GM06990 (cell line): ENCODE measurements at regions not wholly inside any gene's neighbourhood (a gene's known extent, or its start where the extent isn't known, plus 50 kb on each side); places are given as distances from the start of the nearest gene placed in this dataset.
A peak's percentile ranks its signal among the peaks of the same experiment; 100 is the strongest.

Experiments
- DNase-seq: peaks from one replicate; pipeline ENCODE4 v3.0.0-alpha.2; 2011; ENCODE audit not compliant: insufficient read length; ENCODE audit errors: extremely low read depth
- H3K27me3 ChIP-seq: replicated peaks from 2 replicates; pipeline ENCODE4 v1.6.0; 2011; ENCODE audit warnings: low read length; ENCODE audit not compliant: control insufficient read depth, insufficient read depth
- H3K36me3 ChIP-seq: 2 replicates; pipeline ENCODE4 v1.5.1; 2011; ENCODE audit warnings: low read length; ENCODE audit not compliant: control insufficient read depth, insufficient read depth
- H3K4me3 ChIP-seq: replicated peaks from 2 replicates; pipeline ENCODE4 v1.5.1; 2011; ENCODE audit warnings: low read depth, mild to moderate bottlenecking, control low read depth, low read length
- CTCF ChIP-seq: IDR thresholded peaks from 2 replicates; pipeline ENCODE4 v1.5.1; 2011; ENCODE audit warnings: low read length, control low read depth, mild to moderate bottlenecking, inconsistent platforms; ENCODE audit not compliant: insufficient read depth, poor library complexity, severe bottlenecking

GRCh38 chr3:144259267-144259666, 287.6 kb downstream of the DIPK2A start:
- TF ChIP-seq CTCF, result no peak
- Histone ChIP-seq H3K4me3 (no peak overlapping the region), H3K27me3 (no peaks in the 10 kb centered on the region), H3K36me3 (no peaks in the 10 kb centered on the region)
- DNase-seq, result no peak

- Histone ChIP-seq H3K36me3 (no peaks in the 10 kb centered on the region), H3K27me3 (no peaks in the 10 kb centered on the region), H3K4me3 (no peak overlapping the region)
- no peak for TF ChIP-seq CTCF
- DNase-seq, result no peak
These were observed 292.1 kb downstream of the DIPK2A start for GRCh38 chr3:144263706-144264105.

- no peak overlapping the region for H3K4me3 ChIP-seq
These were observed 292.7 kb downstream of the DIPK2A start for GRCh38 chr3:144264350-144264749.

GRCh38 chr3:144264794-144265193, 293.2 kb downstream of the DIPK2A start:
- Histone ChIP-seq H3K36me3 (no peaks in the 10 kb centered on the region), H3K4me3 (no peak overlapping the region), H3K27me3 (no peaks in the 10 kb centered on the region)
- DNase-seq, result no peak
- TF ChIP-seq CTCF, result no peak

More at GRCh38 chr3:144264350-144264749, 292.7 kb downstream of the DIPK2A start:
- no peaks in the 10 kb centered on the region for H3K36me3 ChIP-seq
- no peak for DNase-seq
- TF ChIP-seq CTCF, result no peak
- no peaks in the 10 kb centered on the region for H3K27me3 ChIP-seq

GRCh38 chr3:144265542-144266100, 294.0 kb downstream of the DIPK2A start:
- Histone ChIP-seq H3K36me3 (no peaks in the 10 kb centered on the region), H3K4me3 (no peak overlapping the region), H3K27me3 (no peaks in the 10 kb centered on the region)
- no peak for TF ChIP-seq CTCF
- no peak for DNase-seq

GRCh38 chr3:144270100-144270499, 298.5 kb downstream of the DIPK2A start:
- no peaks in the 10 kb centered on the region for H3K27me3 ChIP-seq
- DNase-seq, result peak; percentile 26
- no peak overlapping the region for H3K4me3 ChIP-seq
- no peak for TF ChIP-seq CTCF
- no peaks in the 10 kb centered on the region for H3K36me3 ChIP-seq
